Fibroblast of mammary gland (primary cell): ENCODE measurements at regions not wholly inside any gene's neighbourhood (a gene's known extent, or its start where the extent isn't known, plus 50 kb on each side); places are given as distances from the start of the nearest gene placed in this dataset.

ENCODE experiments used
- DNase-seq: peaks from one replicate; pipeline ENCODE4 v3.0.0-alpha.2; 2010; ENCODE audit warnings: low read depth
- H3K4me3 ChIP-seq: 2 replicates; pipeline ENCODE4 v1.5.1; 2011; ENCODE audit warnings: low read depth, mild to moderate bottlenecking, low read length, moderate library complexity; ENCODE audit not compliant: control insufficient read depth
- CTCF ChIP-seq: conservative IDR thresholded peaks from 2 replicates; pipeline ENCODE4 v1.5.1; 2011; ENCODE audit warnings: low read depth, low read length, inconsistent platforms; ENCODE audit not compliant: control insufficient read depth, insufficient read depth

- no peak for TF ChIP-seq CTCF
- no peak overlapping the region for H3K4me3 ChIP-seq
- no peak for DNase-seq
Measured at GRCh38 chr5:121218086-121218485, 633.6 kb upstream of the FTMT start.

- no peak for DNase-seq
- no peak overlapping the region for H3K4me3 ChIP-seq
- TF ChIP-seq CTCF = no peak
Measured at GRCh38 chr5:121221483-121221882, 630.2 kb upstream of the FTMT start.

- no peak for DNase-seq
- H3K4me3 ChIP-seq = no peak overlapping the region
- TF ChIP-seq CTCF = no peak
Measured at GRCh38 chr5:121226765-121227164, 624.9 kb upstream of the FTMT start.

- H3K4me3 ChIP-seq = no peak overlapping the region
- TF ChIP-seq CTCF = no peak
- no peak for DNase-seq
Measured at GRCh38 chr5:121239951-121240350, 611.7 kb upstream of the FTMT start.

GRCh38 chr5:121246971-121247370 lies 604.7 kb upstream of the FTMT start:
- H3K4me3 ChIP-seq = no peak overlapping the region
- DNase-seq = no peak
- no peak for TF ChIP-seq CTCF

GRCh38 chr5:121251954-121252353 lies 599.7 kb upstream of the FTMT start:
- DNase-seq = peak; percentile 14
- no peak for TF ChIP-seq CTCF
- no peak overlapping the region for H3K4me3 ChIP-seq

- DNase-seq = no peak
- no peak overlapping the region for H3K4me3 ChIP-seq
- TF ChIP-seq CTCF = no peak
Measured at GRCh38 chr5:121257621-121258020, 594.1 kb upstream of the FTMT start.
